SU-DHL-6 (cell line): ENCODE measurements at regions not wholly inside any gene's neighbourhood (a gene's known extent, or its start where the extent isn't known, plus 50 kb on each side); places are given as distances from the start of the nearest gene placed in this dataset.

ENCODE experiments used
- EZH2phosphoT487 ChIP-seq: fragments of 200-600 bp; sonication (generic), shearing (Covaris generic); conservative IDR thresholded peaks from 2 replicates; pipeline ENCODE4 v1.6.1; 2018; ENCODE audit warnings: mild to moderate bottlenecking, antibody characterized with exemption, low read length, moderate library complexity, mixed read lengths
- TF ChIP-seq, protein P1 (sequence below): fragments of 200-600 bp; sonication (generic); IDR thresholded peaks from one replicate; pipeline ENCODE4 v1.5.1; 2017; ENCODE audit warnings: antibody characterized with exemption, mild to moderate bottlenecking, low read length, moderate library complexity; ENCODE audit not compliant: insufficient read depth, poor library complexity, severe bottlenecking

GRCh38 chr2:43130548-43130875 lies 95.9 kb downstream of the ZFP36L2 start:
- TF ChIP-seq, protein P1, sequence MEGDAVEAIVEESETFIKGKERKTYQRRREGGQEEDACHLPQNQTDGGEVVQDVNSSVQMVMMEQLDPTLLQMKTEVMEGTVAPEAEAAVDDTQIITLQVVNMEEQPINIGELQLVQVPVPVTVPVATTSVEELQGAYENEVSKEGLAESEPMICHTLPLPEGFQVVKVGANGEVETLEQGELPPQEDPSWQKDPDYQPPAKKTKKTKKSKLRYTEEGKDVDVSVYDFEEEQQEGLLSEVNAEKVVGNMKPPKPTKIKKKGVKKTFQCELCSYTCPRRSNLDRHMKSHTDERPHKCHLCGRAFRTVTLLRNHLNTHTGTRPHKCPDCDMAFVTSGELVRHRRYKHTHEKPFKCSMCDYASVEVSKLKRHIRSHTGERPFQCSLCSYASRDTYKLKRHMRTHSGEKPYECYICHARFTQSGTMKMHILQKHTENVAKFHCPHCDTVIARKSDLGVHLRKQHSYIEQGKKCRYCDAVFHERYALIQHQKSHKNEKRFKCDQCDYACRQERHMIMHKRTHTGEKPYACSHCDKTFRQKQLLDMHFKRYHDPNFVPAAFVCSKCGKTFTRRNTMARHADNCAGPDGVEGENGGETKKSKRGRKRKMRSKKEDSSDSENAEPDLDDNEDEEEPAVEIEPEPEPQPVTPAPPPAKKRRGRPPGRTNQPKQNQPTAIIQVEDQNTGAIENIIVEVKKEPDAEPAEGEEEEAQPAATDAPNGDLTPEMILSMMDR, result no peak
- TF ChIP-seq EZH2phosphoT487, result no peak
